DOHH2 (cell line): ENCODE measurements at regions not wholly inside any gene's neighbourhood (a gene's known extent, or its start where the extent isn't known, plus 50 kb on each side); places are given as distances from the start of the nearest gene placed in this dataset.

ENCODE experiments used
- EZH2phosphoT487 ChIP-seq: fragments of 200-600 bp; sonication (generic); IDR thresholded peaks from 2 replicates; pipeline ENCODE4 v1.6.1; 2017; ENCODE audit warnings: borderline replicate concordance, mild to moderate bottlenecking, antibody characterized with exemption, low read length, moderate library complexity, mixed read lengths
- TF ChIP-seq, protein P1 (sequence below): fragments of 200-600 bp; sonication (generic); IDR thresholded peaks from one replicate; pipeline ENCODE4 v1.5.1; 2014; ENCODE audit warnings: antibody characterized with exemption, mild to moderate bottlenecking, low read depth, low read length; ENCODE audit not compliant: poor library complexity, severe bottlenecking

DNA sequence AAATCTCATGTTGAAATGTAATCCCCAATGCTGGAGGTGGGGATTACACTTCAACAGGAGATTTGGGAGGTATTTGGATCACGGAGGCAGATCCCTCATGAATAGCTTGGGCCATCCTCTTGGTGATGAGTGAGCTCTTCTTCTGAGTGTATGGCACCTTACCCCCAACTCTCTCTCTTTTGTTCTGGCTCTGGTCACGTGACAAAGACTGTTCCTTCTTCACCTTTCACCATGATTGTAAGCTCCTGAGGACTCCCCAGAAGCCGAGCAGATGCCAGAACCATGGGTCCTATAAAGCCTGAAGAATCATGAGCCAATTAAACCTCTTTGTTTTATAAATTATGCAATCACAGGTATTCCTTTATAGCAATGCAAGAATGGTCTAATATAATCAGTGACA, 684.2 kb downstream of the LIG4 start:
- TF ChIP-seq, protein P1, sequence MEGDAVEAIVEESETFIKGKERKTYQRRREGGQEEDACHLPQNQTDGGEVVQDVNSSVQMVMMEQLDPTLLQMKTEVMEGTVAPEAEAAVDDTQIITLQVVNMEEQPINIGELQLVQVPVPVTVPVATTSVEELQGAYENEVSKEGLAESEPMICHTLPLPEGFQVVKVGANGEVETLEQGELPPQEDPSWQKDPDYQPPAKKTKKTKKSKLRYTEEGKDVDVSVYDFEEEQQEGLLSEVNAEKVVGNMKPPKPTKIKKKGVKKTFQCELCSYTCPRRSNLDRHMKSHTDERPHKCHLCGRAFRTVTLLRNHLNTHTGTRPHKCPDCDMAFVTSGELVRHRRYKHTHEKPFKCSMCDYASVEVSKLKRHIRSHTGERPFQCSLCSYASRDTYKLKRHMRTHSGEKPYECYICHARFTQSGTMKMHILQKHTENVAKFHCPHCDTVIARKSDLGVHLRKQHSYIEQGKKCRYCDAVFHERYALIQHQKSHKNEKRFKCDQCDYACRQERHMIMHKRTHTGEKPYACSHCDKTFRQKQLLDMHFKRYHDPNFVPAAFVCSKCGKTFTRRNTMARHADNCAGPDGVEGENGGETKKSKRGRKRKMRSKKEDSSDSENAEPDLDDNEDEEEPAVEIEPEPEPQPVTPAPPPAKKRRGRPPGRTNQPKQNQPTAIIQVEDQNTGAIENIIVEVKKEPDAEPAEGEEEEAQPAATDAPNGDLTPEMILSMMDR, result no peak
- TF ChIP-seq EZH2phosphoT487, result no peak
